ENCODE measurements at regions not wholly inside any gene's neighbourhood (a gene's known extent, or its start where the extent isn't known, plus 50 kb on each side); places are given as distances from the start of the nearest gene placed in this dataset.

DNA sequence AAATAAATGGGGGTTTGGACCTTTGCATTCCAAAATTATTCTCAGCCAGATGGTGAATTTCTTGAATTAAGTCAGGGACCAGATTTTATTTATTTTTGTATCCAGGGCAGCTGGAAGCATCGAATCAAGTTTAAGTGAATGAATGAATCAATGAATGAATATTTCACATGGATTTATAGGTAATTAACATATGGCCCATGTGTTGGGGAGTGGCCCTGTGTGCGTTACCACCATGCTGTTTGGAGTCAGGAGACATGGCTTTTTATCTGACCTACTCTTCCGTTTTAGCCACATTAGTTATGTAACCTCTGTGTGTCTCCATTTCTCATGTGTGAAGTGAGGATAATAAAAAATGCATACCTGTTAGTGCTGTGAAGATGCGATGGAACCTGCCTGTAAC lies 213.5 kb downstream of the CDH26 start:
- DNase-seq (ENCODE audit: unreplicated experiment): no peak
- POLR2A ChIA-PET: no interaction called here
- intact Hi-C loops (cut with micrococcal nuclease): no loop called here
- no peak overlapping the region for H3K27ac Mint-ChIP-seq (ENCODE audit: low read depth, unreplicated experiment)
- no peak overlapping the region for H3K4me3 Mint-ChIP-seq (ENCODE audit: unreplicated experiment)
- TF ChIP-seq, protein P1, sequence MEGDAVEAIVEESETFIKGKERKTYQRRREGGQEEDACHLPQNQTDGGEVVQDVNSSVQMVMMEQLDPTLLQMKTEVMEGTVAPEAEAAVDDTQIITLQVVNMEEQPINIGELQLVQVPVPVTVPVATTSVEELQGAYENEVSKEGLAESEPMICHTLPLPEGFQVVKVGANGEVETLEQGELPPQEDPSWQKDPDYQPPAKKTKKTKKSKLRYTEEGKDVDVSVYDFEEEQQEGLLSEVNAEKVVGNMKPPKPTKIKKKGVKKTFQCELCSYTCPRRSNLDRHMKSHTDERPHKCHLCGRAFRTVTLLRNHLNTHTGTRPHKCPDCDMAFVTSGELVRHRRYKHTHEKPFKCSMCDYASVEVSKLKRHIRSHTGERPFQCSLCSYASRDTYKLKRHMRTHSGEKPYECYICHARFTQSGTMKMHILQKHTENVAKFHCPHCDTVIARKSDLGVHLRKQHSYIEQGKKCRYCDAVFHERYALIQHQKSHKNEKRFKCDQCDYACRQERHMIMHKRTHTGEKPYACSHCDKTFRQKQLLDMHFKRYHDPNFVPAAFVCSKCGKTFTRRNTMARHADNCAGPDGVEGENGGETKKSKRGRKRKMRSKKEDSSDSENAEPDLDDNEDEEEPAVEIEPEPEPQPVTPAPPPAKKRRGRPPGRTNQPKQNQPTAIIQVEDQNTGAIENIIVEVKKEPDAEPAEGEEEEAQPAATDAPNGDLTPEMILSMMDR (IDR thresholded peaks at IDR 0.05; ENCODE audit: unreplicated experiment): no peak
- no peaks in the 10 kb centered on the region for H3K4me1 Mint-ChIP-seq (ENCODE audit: insufficient read depth, unreplicated experiment)
- CTCF ChIA-PET: interaction anchor here (0.6 to 1.2 kb wide), 3 partner anchors 11 to 238 kb away, joined by 3 to 6 read pairs (median 3); no protein-coding TSS in a partner anchor
- BruUV-seq (replicated peaks): no TSS peak
- H3K9me3 Mint-ChIP-seq (ENCODE audit: unreplicated experiment): no peaks in the 10 kb centered on the region
- H3K27me3 Mint-ChIP-seq (ENCODE audit: insufficient read depth, unreplicated experiment): peaks cover 12% of the 10 kb centered on the region
- no peaks in the 10 kb centered on the region for H3K36me3 Mint-ChIP-seq (ENCODE audit: insufficient read depth, unreplicated experiment)

DNA sequence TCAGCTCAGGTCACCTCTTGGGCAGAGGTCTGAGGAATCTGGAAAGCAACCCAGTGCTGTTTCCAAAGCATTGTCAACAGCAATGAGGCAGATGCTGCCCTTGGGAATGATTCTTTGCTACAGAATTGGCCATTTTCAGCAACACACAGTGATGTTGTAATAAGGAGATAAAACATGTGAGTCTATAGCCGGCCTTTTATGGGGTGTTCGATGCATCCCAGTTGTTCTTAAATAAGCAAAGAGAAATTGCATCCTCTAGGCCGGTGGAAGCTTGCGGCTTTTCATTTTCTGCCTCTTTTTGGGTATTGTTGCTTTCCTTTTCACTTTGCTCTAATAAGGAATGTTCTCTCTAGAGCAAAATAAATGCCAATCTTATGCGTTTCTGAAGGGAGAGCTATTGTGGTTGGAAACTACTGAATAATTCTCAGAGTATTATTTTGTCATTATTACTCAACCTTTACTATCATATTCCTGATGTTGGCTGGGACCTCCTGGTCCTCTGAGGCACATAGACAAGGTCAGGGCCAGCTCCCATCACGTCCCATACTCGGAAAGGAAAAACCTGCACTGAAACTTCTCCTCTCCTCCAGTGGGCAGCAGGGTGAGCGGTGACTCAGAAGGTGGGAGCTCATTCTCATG lies 214.2 kb downstream of the CDH26 start:
- DNase-seq (ENCODE audit: unreplicated experiment): no peak
- CTCF ChIA-PET: interaction anchor here (0.6 to 1.2 kb wide), 4 partner anchors 39 to 336 kb away, joined by 3 to 6 read pairs (median 4); no protein-coding TSS in a partner anchor
- BruUV-seq (replicated peaks): no TSS peak

DNA sequence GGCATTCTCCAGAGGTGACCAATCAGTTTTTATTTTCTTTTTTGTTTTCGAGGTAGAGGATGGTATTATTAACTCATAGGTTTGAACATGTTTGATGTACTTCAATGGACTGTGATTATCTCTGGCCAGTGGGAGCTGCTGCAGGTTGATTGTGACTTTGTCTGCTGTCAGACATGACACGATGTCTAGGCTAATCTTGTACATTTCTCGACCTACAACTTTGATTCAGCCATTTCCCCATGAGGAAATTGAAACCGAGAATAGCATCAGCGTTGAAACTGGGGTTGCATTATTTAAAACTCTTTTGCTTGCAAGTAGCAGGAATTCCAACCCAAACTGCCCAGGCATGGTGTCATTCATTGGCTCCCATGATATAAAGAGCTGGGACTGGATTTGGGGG lies 218.9 kb downstream of the CDH26 start:
- intact Hi-C loops (cut with micrococcal nuclease): no loop called here

More for the DNA sequence above, 214.2 kb downstream of the CDH26 start:
- TF ChIP-seq, protein P1 (IDR thresholded peaks at IDR 0.05; ENCODE audit: unreplicated experiment): no peak
- no peaks in the 10 kb centered on the region for H3K36me3 Mint-ChIP-seq (ENCODE audit: insufficient read depth, unreplicated experiment)
- no peaks in the 10 kb centered on the region for H3K9me3 Mint-ChIP-seq (ENCODE audit: unreplicated experiment)
- no peak overlapping the region for H3K27ac Mint-ChIP-seq (ENCODE audit: low read depth, unreplicated experiment)
- H3K4me1 Mint-ChIP-seq (ENCODE audit: insufficient read depth, unreplicated experiment): no peaks in the 10 kb centered on the region
- POLR2A ChIA-PET: no interaction called here
- H3K4me3 Mint-ChIP-seq (ENCODE audit: unreplicated experiment): no peak overlapping the region
- intact Hi-C loops (cut with micrococcal nuclease): no loop called here
- peaks cover 12% of the 10 kb centered on the region for H3K27me3 Mint-ChIP-seq (ENCODE audit: insufficient read depth, unreplicated experiment)

DNA sequence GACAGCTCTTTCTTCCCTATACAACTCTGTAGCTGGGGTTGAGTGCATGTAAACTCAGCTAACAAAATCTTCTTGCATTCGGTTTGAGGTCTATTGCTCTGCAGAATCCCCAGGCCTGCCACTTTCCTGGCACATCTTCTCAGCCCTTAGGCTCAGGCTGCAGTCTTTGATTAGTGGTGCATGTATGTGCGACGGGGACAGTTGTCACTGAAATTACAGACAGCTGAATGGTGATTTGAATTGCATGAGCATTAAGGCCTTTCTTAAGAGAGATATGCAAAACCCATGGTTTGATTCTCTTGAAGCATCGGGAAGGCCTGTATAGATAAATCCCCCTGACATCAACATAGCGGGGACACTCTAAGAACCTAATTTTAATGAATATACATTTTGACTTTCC lies 222.8 kb downstream of the CDH26 start:
- Mint-ChIP-seq H3K4me3 (ENCODE audit: unreplicated experiment) (no peak overlapping the region), H3K36me3 (ENCODE audit: insufficient read depth, unreplicated experiment) (peaks cover 5% of the 10 kb centered on the region), H3K9me3 (ENCODE audit: unreplicated experiment) (no peaks in the 10 kb centered on the region), H3K27ac (ENCODE audit: low read depth, unreplicated experiment) (no peak overlapping the region), H3K4me1 (ENCODE audit: insufficient read depth, unreplicated experiment) (no peaks in the 10 kb centered on the region), H3K27me3 (ENCODE audit: insufficient read depth, unreplicated experiment) (peaks cover 5% of the 10 kb centered on the region)
- ChIA-PET CTCF (interaction anchor here (1.0 kb wide), 1 partner anchor 123 kb away, joined by 3 read pairs; no protein-coding TSS in a partner anchor), POLR2A (no interaction called here)
- intact Hi-C loops (cut with micrococcal nuclease): no loop called here
- BruUV-seq (replicated peaks): no TSS peak
- DNase-seq (ENCODE audit: unreplicated experiment): no peak
- TF ChIP-seq, protein P1 (IDR thresholded peaks at IDR 0.05; ENCODE audit: unreplicated experiment): no peak

More for the DNA sequence above, 218.9 kb downstream of the CDH26 start:
- Mint-ChIP-seq H3K36me3 (ENCODE audit: insufficient read depth, unreplicated experiment) (no peaks in the 10 kb centered on the region), H3K4me1 (ENCODE audit: insufficient read depth, unreplicated experiment) (no peaks in the 10 kb centered on the region), H3K27ac (ENCODE audit: low read depth, unreplicated experiment) (no peak overlapping the region), H3K4me3 (ENCODE audit: unreplicated experiment) (no peak overlapping the region), H3K27me3 (ENCODE audit: insufficient read depth, unreplicated experiment) (peaks cover 12% of the 10 kb centered on the region), H3K9me3 (ENCODE audit: unreplicated experiment) (no peaks in the 10 kb centered on the region)
- CTCF ChIA-PET: no interaction called here
- no peak for DNase-seq (ENCODE audit: unreplicated experiment)
- BruUV-seq (replicated peaks): no TSS peak
- POLR2A ChIA-PET: no interaction called here
- TF ChIP-seq, protein P1 (IDR thresholded peaks at IDR 0.05; ENCODE audit: unreplicated experiment): no peak
